GM19324 (cell line): ENCODE measurements at regions not wholly inside any gene's neighbourhood (a gene's known extent, or its start where the extent isn't known, plus 50 kb on each side); places are given as distances from the start of the nearest gene placed in this dataset.
"Not testable (repeated sequence)": the region's sequence is repeated elsewhere in the genome, so short reads cannot be mapped to it uniquely, and the experiment has no call there.

ENCODE experiments used
- ATAC-seq: cut with Tn5 transposase; IDR thresholded peaks from one replicate; pipeline ENCODE4 v1.9.1; 2021; ENCODE audit warnings: mild to moderate bottlenecking, moderate library complexity; ENCODE audit not compliant: unreplicated experiment, low FRiP score

GRCh38 chr4:25981749-25982148 is 67.7 kb downstream of the SMIM20 start:
- ATAC-seq: no peak

- no peak for ATAC-seq
Measured at GRCh38 chr4:25982962-25983361, 68.9 kb downstream of the SMIM20 start.

- ATAC-seq: no peak
Measured at GRCh38 chr4:25984266-25984665, 70.2 kb downstream of the SMIM20 start.

GRCh38 chr4:25984796-25985195 is 70.8 kb downstream of the SMIM20 start:
- ATAC-seq: no peak

- ATAC-seq: no peak
Measured at GRCh38 chr4:25986807-25987206, 72.8 kb downstream of the SMIM20 start.

- ATAC-seq: no peak
Measured at GRCh38 chr4:25991340-25991739, 77.3 kb downstream of the SMIM20 start.

- ATAC-seq: no peak
Measured at GRCh38 chr4:25993395-25994185, 79.6 kb downstream of the SMIM20 start.

- not testable (repeated sequence) for ATAC-seq
Measured at GRCh38 chr4:25994577-25994976, 80.6 kb downstream of the SMIM20 start.

GRCh38 chr4:26000274-26000950 is 86.4 kb downstream of the SMIM20 start:
- ATAC-seq: no peak

- no peak for ATAC-seq
Measured at GRCh38 chr4:26001413-26001812, 87.4 kb downstream of the SMIM20 start.

- no peak for ATAC-seq
Measured at GRCh38 chr4:26001816-26002215, 87.8 kb downstream of the SMIM20 start.

GRCh38 chr4:26003056-26003455 is 89.0 kb downstream of the SMIM20 start:
- ATAC-seq: no peak

GRCh38 chr4:26004290-26004689 is 90.3 kb downstream of the SMIM20 start:
- ATAC-seq: no peak

- no peak for ATAC-seq
Measured at GRCh38 chr4:26005764-26006163, 91.7 kb downstream of the SMIM20 start.

GRCh38 chr4:26008737-26009136 is 94.7 kb downstream of the SMIM20 start:
- no peak for ATAC-seq

GRCh38 chr4:26009502-26009901 is 95.5 kb downstream of the SMIM20 start:
- no peak for ATAC-seq

- ATAC-seq: no peak
Measured at GRCh38 chr4:26010304-26010703, 96.3 kb downstream of the SMIM20 start.

- no peak for ATAC-seq
Measured at GRCh38 chr4:26013629-26014028, 99.6 kb downstream of the SMIM20 start.

GRCh38 chr4:26015133-26015651 is 101.2 kb downstream of the SMIM20 start:
- no peak for ATAC-seq

GRCh38 chr4:26015906-26016305 is 101.9 kb downstream of the SMIM20 start:
- no peak for ATAC-seq

GRCh38 chr4:26017531-26017930 is 103.5 kb downstream of the SMIM20 start:
- ATAC-seq: no peak
